ENCODE measurements at regions not wholly inside any gene's neighbourhood (a gene's known extent, or its start where the extent isn't known, plus 50 kb on each side); places are given as distances from the start of the nearest gene placed in this dataset.
A peak's percentile ranks its signal among the peaks of the same experiment; 100 is the strongest.

DNA sequence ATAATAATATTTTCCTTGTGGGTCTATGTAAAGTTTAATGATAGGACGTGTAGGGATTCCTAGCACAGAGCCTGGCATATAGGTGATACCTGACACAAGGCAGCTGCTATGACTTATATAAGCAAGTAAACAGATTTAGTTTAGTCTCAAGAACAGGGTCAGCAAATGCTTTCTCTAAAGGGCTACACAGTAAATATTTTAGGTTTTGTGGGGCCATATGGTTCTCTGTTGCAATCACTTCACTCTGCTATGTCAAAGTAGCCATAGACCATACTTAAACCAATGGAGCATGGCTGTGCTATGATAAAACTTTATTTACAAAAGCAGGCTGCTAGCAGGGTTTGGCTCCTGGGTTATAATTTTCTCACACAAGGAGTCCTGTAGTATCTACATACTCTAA, 204.8 kb upstream of the KLF4 start:
- DNase-seq: no peak

DNA sequence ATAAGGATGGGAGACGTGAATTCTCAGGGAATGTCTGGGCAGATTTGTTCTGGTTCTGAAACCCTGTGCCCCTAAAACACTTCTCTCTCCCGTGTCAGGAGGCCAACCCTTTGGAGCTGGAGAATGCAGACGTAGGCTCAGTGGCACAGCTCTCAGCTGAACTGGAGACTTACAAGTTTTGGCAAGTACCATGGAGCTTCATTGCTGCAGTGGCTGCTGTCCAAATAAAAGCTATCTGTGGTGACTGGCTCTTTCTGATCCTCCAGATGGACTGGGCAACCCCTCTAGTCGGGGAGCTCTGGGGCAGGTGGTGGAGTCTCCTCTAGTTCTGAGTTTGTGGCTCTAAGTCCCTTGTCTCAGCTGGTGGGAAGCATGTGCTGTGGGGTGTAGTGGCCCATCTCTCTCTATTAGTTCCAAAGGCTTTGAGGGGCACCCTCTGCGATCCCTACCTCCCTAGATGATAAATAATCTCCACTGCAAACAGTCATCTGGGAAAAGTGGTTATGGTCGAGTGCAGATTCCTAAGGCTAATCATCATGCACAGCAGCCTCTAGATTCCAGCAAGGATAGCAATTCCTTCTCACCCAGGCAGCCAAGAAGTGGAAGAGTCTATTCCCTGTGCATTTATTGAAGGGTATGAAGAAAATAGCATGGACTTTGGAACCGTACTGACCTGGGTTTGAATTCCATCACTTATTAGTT, 204.2 kb upstream of the KLF4 start:
- DNase-seq: no peak

DNA sequence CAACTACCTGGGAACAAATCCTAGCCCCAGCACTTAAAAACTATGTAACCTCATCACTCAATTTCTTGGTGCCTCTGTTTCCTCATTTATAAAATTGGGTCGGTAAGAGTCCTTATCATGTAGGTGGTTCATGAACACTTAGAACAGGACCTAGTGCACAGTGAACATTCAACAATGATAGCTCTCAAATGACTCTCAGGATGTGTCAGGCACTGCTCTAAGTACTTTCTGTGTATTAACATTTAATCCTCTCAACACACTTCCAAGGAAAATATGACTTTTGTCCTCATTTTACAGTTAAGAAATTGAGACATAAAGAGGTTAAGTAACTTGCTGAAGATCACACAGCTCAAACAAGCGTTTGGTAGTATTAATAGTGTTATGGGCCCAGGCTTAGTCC, 202.1 kb upstream of the KLF4 start:
- DNase-seq: no peak

DNA sequence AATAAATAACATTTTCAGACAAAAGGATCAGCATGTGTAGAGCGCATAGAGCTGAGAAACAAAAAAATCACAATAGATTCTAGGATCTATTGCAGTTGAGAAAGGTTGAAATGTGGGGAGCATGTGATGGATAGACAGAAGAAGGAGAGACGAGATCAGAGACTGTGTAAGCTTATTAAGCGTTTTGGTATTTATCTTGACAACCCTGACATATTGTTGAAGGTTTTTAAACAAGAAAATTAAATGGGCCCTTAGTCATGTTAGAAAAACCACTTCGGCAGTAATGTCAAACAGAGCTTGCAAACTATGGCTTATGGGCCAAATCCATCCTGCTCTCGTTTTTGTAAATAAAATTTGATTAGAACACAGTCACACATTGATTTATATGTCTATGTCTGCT, 200.5 kb upstream of the KLF4 start:
- no peak for DNase-seq

DNA sequence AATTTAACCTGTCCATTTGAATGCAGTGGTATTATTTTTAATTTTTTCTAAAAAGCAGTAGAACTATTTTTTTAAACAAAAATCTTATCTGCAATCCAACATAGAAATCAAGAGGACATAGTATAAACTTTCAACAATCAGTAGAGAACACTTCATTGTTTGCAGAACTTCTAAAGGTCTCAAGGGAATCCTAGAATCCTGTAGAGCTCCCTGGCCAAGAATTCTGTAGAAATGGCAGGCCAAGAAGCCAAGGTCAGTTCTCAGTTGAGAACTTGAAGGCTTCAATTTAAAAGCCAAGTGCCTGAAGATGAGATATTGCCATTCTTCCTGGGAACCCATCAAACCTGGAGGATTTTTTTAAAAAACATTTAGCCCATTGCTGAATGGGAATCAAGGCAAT, 199.2 kb upstream of the KLF4 start:
- DNase-seq: no peak

DNA sequence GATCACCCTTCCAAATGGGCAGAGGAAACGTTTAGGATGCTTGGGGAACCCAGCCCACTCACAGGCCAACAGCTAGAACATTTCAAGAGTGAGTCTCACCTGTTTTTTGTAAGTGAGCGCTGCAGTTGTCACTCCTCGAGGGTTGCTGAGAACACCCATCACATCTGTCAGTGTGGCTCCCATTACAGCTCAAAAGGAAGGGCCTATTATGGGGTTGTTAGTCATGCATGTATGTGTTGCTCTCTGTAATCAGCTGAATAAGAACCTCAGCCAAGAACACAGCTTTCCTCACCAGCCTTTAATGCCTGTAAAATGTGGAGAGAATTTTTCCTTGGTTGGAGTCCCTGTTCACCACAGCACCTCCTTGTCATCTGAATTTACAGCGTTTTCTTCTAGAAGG, 196.3 kb upstream of the KLF4 start:
- no peak for DNase-seq

DNA sequence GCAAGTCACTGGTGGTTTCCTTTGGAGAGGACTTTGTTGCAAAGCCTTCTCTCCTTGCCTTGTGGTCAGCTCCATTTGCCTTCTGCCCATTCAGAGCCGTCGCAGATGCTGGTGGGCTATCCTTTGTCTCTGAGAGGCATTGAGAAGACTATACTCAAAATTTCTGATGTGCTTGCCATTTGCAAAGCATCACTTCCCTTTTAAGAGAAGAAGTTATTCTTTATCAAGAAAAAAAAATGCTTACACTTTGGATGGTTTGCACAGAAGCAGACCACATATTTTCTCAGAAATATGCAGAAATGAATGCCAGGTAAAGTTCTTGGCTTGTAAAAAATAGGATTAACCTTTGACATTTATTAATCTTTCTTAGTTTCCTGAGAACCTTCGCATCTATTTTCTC, 195.8 kb upstream of the KLF4 start:
- no peak for DNase-seq

DNA sequence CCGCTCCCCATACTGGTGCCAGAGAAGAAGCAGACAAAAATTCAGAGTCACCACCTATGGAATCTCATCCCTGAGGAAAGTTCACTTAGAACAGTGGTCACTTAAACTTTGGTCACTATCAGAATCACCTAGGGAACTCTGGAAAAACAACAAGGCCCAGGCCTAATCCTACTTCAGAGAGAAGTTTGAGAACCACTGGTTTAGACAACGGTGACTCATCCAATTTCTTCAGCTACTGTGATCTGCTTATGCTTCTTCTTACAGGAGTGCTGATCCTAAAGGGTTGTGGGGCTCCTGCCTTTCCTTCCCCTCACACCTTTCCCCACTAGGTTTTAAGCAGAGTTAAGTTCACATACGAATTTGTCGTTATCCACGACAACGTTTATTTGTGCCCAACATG, 194.7 kb upstream of the KLF4 start:
- no peak for DNase-seq

DNA sequence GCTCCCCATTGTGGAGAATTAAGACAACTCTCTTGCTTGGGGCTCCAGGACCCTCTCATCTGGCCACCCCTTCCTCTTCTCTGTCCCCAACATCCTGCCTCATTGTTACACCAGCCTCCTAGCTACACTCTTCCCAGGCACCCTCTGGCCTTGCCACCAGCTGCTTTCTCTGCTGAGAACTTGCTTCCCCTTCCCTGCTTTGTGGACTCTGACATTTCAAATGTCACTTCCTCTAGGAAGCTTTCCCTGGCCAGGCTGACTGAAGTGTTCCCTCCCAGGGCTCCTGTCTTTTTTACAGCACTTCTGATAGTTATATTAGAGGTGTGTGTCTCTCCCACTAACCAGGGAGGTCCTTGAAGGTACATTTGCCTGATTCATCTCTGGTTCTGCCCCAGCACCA, 194.0 kb upstream of the KLF4 start:
- no peak for DNase-seq

DNA sequence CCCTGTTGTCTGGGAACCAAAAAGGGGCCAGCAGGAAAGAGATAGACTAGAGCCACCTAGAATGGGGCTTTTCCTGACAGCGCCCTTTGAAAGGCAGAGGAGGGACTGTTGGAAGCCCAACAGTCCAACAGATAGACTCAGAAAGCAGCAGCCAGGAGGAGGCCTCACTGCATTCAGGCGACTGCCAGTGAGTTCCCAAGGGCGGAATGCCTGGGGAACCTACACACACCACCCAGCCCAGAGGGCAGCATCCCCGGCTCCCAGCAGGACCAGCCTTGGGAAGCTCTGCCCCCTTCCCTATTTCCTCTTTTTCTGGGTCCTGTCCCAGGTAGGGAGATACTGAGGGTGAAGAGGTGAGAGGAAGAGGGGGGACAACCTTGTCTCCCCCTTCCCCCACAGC, 192.4 kb upstream of the KLF4 start:
- no peak for DNase-seq

DNA sequence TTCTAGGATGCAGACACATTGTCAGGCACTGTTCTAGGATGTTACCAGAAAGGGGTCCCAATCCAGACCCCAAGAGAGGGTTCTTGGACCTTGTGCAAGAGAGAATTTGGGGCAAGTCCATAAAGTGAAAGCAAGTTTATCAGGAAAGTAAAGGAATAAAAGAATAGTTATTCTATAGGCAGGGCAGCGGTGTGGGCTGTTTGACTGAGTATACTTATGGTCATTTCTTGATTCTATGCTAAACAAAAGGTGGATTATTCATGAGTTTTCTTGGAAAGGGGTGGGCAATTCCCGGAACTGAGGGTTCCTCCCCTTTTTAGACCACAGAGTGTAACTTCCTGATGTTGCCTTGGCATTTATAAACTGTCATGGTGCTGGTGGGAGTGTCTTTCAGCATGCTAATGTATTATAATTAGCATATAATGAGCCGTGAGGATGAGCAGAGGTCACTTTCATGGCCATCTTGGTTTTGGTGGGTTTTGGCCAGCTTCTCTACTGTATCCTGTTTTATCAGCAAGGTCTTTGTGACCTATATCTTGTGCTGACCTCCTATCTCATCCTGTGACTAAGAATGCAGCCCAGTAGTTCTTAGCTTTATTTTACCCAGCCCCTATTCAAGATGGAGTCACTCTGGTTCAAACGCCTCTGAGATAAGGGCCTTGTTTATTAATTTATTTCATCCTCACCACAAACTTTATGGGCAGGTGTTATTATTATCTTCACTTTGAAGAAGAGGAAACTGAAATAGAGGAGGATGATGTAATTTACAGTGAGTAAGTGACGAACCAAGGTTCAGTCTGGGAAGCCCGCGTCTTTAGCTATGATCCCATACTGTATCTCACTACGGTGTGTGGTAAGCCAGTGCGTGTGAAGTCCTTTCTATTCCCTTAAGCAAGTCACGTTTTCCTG, 186.0 kb upstream of the KLF4 start:
- DNase-seq: peak in 1 of 5 donors; percentile 1

DNA sequence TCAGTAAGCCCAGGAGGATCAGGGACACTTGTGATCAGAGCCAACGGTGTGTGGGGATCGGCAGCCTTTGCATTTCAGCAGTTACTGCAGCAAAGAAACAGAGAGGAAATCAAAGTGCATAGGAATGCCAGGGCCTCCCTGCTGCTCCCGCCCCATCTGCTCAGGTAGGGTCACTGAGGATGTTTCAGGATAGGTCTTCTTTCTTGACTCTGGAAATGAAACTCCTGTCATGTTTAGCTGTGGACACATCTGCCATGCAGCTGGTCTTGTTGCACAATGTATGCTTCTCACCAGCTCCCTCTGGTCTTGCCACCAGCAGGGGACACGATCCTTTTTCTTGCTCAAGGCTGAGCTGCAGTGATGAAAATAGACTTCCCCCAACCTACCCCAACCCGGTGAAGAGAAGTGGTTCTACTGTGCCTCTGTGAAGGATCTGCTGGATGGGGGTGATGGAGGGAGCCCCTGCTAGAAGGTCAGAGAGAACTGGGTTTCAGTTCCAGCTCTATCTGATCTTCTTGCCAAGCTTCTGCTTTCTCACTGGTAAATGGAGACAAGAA, 185.2 kb upstream of the KLF4 start:
- DNase-seq: no peak

DNA sequence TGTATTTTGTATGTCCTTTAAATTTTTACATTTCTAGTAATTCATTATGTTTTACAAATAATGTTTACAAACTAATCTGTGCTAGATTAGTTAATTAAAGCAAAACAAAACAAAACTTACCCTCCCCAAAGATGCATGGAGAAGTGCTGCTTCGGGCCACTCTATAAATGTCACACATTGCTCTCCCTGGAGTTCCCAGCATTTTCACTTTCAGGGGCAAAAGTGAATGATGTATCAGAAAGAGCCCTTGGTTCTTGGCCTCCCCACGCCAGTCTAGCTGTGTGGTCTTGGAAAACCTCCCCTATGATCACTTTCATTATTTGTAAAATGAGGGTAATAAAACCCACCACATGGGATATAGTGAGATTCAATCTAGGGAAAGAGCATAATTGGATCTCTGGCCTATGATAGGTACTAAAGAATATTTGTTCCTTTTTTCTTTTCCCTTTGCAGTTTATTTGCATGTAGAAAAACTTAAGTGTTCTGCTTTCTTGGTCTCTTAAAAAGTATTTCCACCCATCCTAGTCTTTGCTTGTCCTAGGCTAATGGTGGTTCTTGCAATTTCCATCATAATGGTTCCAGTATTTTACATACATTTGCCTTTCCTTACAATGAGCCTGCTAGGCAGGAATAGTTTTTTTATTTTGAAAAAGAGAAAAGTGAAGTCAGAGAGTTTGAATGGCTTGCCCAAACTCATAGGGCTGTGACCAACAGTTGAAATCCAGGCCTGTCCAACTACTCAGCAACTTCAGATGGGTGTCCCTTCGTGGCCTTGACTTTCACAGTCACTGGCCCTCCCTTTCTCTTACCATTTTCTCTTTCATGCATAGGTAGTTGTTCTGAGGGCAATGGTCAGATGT, 184.5 kb upstream of the KLF4 start:
- no peak for DNase-seq

DNA sequence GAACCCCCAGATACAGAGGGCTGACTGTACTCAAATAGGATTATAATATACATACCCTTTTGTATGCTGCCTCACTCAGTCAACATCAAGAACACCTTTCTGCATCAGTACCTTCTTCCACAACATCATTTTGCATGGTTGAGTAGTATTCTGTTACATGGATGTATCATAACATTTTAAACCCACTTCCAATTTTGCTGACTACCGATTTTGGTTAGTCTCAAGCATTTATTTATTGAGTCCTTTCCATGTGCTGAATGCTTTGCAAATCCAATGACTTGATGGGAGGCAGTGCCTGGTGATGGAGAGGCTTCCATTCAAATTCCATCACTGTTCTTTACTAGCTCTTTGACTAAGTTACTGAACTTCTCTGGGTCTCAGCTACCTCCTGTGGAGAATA, 182.0 kb upstream of the KLF4 start:
- no peak for DNase-seq

DNA sequence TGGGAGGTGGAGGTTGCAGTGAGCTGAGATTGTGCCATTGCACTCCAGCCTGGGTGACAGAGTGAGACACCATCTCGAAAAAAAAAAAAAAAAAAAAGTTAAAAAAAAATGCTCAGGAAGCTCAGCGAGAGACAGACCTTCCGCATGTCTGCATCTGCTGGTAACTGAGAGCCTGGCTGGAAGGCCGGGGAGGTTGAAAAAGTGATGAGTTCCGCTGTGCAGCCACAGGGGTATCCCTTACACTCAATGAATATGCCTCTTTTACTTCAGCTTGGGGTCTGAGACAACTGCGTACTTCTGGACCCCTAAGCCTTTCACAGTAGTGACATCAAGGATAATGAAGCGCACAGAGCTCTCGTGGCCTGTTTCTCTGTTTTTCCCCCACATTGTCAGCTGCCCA, 179.9 kb upstream of the KLF4 start:
- DNase-seq: no peak

DNA sequence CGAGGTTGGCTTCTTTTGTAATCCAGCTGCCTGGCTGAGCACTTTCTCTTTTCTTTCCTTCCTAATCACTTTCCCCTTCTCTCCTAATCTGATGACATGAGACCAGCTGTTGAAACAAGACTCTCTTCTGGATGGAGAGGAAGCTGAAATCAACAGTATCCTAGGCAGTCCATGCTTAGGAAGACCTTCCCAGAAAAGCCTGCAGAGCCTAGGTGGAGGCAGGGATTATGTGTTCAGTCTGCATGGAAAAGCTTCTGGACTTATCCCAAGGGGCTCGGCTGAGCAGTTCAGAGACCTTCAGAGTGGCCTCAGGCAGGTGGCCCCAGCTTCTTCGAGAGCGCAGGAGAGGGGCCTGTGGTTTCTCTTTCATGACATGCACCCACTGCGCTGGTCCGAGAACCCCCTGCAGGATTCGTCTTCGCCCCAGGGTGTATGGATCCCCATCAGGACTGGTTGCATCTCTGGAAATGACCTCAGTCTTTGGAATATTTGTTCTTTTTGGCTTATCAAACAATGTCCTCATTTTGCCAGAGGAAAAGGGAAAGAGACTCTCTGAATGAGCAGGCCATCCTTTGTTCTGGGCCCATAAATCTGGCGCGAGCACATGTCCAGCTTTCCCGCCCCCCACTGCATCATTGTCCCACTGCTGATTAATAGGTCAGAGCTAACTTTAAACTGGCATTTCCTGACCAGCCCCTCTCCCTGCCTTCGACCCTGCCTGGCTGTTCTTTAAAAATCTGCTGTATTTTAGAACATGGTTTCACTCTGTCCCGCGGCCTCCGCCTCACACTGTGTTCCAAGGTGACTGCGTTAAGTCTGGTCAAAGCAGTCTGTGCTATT, 177.9 kb upstream of the KLF4 start:
- DNase-seq: no peak

DNA sequence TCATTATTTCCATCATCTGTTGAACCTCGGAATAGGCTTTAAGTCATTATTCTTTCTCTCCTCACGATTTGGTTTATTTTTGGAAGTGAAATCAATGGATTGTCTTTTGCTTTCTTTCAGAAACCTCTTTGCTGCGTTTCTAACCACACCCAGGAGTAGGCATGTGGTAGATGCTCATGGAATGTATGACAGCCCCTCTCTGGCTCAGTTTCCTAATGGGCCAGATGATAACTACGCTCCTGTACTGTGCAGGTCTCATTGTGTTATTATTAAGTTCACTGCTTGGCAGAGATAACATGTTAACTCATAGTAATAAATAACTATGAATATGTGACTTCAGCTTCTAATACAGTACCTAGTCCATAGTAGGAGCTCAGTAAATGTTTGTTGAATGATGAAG, 175.5 kb upstream of the KLF4 start:
- no peak for DNase-seq

DNA sequence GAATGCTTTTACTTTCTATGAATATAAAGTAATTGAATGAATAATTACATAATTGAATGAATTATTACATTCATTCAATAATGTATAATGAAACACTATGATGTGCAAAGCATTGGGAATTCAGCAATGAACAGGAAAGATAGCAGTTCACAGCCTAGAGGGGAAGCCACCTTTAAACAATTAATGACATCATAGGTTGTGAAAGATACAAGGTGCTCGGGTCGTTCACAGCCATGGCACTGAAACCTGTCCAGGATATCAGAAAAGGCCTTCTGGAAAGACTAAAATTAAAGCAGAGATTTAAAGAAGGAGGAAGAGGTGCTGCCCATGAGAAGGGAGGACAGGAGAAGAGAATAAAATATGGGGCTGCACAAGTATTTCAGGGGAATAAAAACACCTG, 171.4 kb upstream of the KLF4 start:
- no peak for DNase-seq

DNA sequence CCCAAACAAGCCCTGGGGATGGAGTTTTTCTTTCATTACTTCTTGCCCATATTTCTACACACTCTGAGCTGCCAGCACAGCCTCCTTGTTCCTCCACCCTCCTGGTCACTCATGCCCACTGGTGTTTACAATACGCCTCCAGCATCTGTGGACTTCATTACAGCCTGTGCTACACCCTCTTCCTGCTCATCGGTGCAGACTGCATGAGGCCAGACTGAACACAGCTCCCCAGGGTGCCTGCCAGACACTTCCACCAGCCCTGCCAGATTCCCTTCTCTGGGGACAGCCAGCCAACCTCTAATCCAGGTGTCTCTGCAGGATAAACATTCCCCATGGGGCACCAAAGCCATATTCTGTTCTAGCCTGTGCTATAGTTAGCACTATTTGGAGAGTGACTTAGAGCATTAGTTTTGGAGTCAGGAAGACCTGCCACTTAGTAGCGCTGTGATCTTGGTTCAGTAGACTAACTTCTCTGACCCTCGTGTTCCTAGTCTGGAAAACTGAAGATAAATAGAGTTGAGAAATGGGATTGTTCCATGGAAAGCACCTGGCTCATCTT, 163.8 kb upstream of the KLF4 start:
- DNase-seq: no peak

DNA sequence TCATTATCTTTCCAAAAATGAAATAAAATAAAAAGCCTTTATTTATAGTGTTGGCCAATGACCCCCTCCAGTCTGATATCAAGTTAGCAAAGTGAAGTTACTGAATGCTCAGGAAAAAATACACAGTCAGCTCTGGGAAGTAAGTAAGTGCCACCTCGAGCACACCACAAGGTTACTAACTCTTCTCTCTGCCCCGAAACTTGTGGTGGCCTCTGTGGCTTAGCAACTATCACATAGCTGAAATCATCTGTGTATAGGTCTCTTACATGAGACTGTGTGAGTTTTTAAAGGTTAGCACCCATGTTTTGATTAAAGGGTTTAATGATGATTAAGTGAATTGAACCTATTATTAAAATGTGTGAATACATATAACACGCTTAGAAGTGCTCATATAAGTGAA, 161.4 kb upstream of the KLF4 start:
- no peak for DNase-seq

DNA sequence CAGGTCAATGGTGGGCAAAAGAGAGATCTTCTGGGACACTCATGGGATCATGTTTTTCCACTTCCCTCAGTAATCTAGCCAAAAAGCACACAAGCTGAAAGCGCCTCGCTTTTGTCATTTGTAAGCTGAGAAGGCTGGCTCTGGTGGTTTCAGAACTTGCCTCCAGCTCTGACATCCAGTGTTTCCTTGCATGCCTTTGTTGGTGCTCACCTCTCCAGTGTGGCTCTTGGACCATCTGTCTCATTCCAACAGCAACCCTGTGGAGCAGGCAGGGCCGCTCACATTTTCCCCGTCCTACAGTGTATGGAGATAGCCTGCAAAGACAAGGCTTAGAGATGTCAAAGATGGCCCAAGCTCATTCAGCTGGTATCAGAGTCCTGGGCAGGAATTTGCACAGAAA, 160.8 kb upstream of the KLF4 start:
- no peak for DNase-seq

DNA sequence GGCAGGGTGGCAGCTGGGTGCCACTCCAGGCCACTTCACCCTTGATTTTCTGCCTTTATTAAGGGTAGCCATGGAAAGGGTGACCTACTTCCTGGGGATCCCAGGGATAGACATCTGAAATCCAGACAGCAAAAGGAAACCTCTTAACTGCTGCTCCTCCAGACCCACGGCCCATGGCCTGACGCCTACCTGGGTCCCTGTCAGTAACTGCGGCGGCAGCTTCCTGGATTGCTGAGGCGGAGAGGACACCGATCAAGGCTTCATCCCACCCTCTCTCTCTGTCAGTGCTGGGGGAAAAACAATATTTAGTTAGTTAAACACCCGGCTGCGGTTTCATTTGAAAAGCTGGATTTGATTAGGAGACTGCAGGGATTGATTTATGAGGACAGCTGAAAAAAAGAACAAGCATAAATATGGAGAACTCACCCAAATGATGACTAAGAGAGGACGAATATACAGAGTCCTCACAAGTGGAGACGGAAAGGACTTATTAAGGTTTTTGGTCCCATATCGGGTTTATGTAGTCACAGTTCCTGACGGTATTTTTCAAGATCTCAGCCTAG, 158.7 kb upstream of the KLF4 start:
- DNase-seq: no peak
